Neural cell (in vitro differentiated cells): ENCODE measurements at regions not wholly inside any gene's neighbourhood (a gene's known extent, or its start where the extent isn't known, plus 50 kb on each side); places are given as distances from the start of the nearest gene placed in this dataset.
"Not testable (repeated sequence)": the region's sequence is repeated elsewhere in the genome, so short reads cannot be mapped to it uniquely, and the experiment has no call there.

Experiments used
- H2AFZ ChIP-seq: fragments of 200-600, 300-800 bp; sonication (generic), shearing (Covaris generic); 2 replicates; pipeline ENCODE4 v1.6.0; 2014; ENCODE audit warnings: low read depth, mild to moderate bottlenecking, antibody characterized with exemption, low read length, moderate library complexity
- H3F3A ChIP-seq: fragments of 200-600 bp; shearing (Covaris generic); 2 replicates; pipeline ENCODE4 v1.6.1; 2016; ENCODE audit warnings: mild to moderate bottlenecking, moderate library complexity, mixed read lengths, antibody characterized with exemption, low read length; ENCODE audit not compliant: insufficient read depth, poor library complexity, severe bottlenecking
- H3K27ac ChIP-seq: fragments of 200-600, 300-800 bp; sonication (generic), shearing (Covaris generic); 2 replicates; pipeline ENCODE4 v1.5.1; 2014; ENCODE audit warnings: mild to moderate bottlenecking, low read length, moderate library complexity
- H3K27me3 ChIP-seq: fragments of 300-800, 200-600 bp; sonication (generic), shearing (Covaris generic); 2 replicates; pipeline ENCODE4 v1.6.0; 2014; ENCODE audit warnings: mild to moderate bottlenecking, low read depth, low read length, moderate library complexity; ENCODE audit not compliant: insufficient read depth
- H3K36me3 ChIP-seq: fragments of 300-800, 200-600 bp; sonication (generic), shearing (Covaris generic); 2 replicates; pipeline ENCODE4 v1.5.1; 2014; ENCODE audit warnings: mild to moderate bottlenecking, antibody characterized with exemption, low read length, moderate library complexity; ENCODE audit not compliant: insufficient read depth
- H3K4me2 ChIP-seq: fragments of 300-800, 200-600 bp; sonication (generic), shearing (Covaris generic); 2 replicates; pipeline ENCODE4 v1.6.0; 2014; ENCODE audit warnings: mild to moderate bottlenecking, low read length
- H3K4me3 ChIP-seq: fragments of 300-800, 200-600 bp; sonication (generic), shearing (Covaris generic); 2 replicates; pipeline ENCODE4 v1.5.1; 2014; ENCODE audit warnings: mild to moderate bottlenecking, low read length, moderate library complexity
- H3K79me2 ChIP-seq: fragments of 200-600 bp; shearing (Covaris generic); replicated peaks from 2 replicates; pipeline ENCODE4 v1.6.0; 2014; ENCODE audit warnings: mild to moderate bottlenecking, low read length, moderate library complexity; ENCODE audit not compliant: insufficient read depth
- H3K9ac ChIP-seq: fragments of 300-800, 200-600 bp; sonication (generic), shearing (Covaris generic); 2 replicates; pipeline ENCODE4 v1.6.1; 2016; ENCODE audit warnings: mild to moderate bottlenecking, low read length, mixed read lengths
- H3K9me2 ChIP-seq: fragments of 200-600 bp; shearing (Covaris generic); 2 replicates; pipeline ENCODE4 v1.6.1; 2016; ENCODE audit warnings: mild to moderate bottlenecking, low read length, mixed read lengths; ENCODE audit not compliant: insufficient read depth
- H3K9me3 ChIP-seq: fragments of 200-600, 300-800 bp; sonication (generic), shearing (Covaris generic); 2 replicates; pipeline ENCODE4 v1.6.1; 2016; ENCODE audit warnings: mild to moderate bottlenecking, mixed run types, low read length, moderate library complexity, mixed read lengths
- H4K20me1 ChIP-seq: fragments of 200-600 bp; shearing (Covaris generic); 2 replicates; pipeline ENCODE4 v1.6.1; 2016; ENCODE audit warnings: mild to moderate bottlenecking, mixed run types; ENCODE audit not compliant: insufficient read depth
- CTCF ChIP-seq: fragments of 450-650 bp; IDR thresholded peaks from 2 replicates; pipeline ENCODE4 v1.5.1; 2014; ENCODE audit warnings: antibody characterized with exemption, mild to moderate bottlenecking, moderate library complexity; ENCODE audit not compliant: poor library complexity, severe bottlenecking
- EP300 ChIP-seq: fragments of 450-650 bp; conservative IDR thresholded peaks from 2 replicates; pipeline ENCODE4 v1.6.1; 2014; ENCODE audit warnings: antibody characterized with exemption, mild to moderate bottlenecking, moderate library complexity; ENCODE audit not compliant: poor library complexity, severe bottlenecking
- EZH2 ChIP-seq: fragments of 200-600, 300-800 bp; shearing (Covaris generic), sonication (generic); IDR thresholded peaks from 2 replicates; pipeline ENCODE4 v1.6.1; 2014; ENCODE audit warnings: antibody characterized with exemption, low read length, borderline replicate concordance, mild to moderate bottlenecking; ENCODE audit not compliant: insufficient read depth, poor library complexity, severe bottlenecking
- POLR2AphosphoS5 ChIP-seq: IDR thresholded peaks from 2 replicates; pipeline ENCODE4 v1.6.1; 2012
- RAD21 ChIP-seq: fragments of 450-650 bp; conservative IDR thresholded peaks from 2 replicates; pipeline ENCODE4 v1.6.1; 2014; ENCODE audit warnings: antibody characterized with exemption, mild to moderate bottlenecking, moderate library complexity
- REST ChIP-seq: IDR thresholded peaks from 2 replicates; pipeline ENCODE4 v1.6.1; 2012; ENCODE audit warnings: borderline replicate concordance
- SMC3 ChIP-seq: fragments of 450-650 bp; conservative IDR thresholded peaks from 2 replicates; pipeline ENCODE4 v1.6.1; 2014; ENCODE audit warnings: antibody characterized with exemption, mild to moderate bottlenecking, moderate library complexity; ENCODE audit not compliant: poor library complexity
- TAF1 ChIP-seq: IDR thresholded peaks from 2 replicates; pipeline ENCODE4 v1.6.1; 2012; ENCODE audit warnings: low read depth

DNA sequence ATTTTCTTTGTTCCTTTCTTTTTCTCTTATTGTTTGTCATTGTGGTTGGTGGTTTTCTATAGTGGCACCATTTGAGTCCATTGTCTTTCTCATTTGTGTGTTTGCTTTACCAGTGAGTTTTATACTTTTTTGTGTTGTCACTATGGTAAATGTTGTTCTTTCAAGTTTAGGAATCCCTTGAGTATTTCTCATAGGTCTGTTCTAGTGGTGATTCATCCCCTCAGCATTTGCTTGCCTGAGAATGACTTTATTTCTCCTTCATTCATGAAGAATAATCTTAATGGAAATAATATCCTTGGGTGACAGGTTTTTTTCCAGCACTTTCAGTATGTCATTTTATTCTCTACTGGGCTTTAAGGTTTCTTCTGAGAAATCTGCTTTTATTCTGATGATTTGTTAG is 209.2 kb upstream of the ASCC3 start:
- H4K20me1 ChIP-seq, result no peaks in the 10 kb centered on the region
- no peaks in the 10 kb centered on the region for H3K36me3 ChIP-seq
- H3K9ac ChIP-seq, result no peak overlapping the region
- H3K4me2 ChIP-seq, result no peak overlapping the region
- no peaks in the 10 kb centered on the region for H3K27me3 ChIP-seq
- no peak overlapping the region for H2AFZ ChIP-seq
- TF ChIP-seq SMC3 (no peak), EP300 (no peak)
- no peaks in the 10 kb centered on the region for H3K9me3 ChIP-seq
- H3F3A ChIP-seq, result no peaks in the 10 kb centered on the region
- no peaks in the 10 kb centered on the region for H3K79me2 ChIP-seq
- no peaks in the 10 kb centered on the region for H3K9me2 ChIP-seq
- H3K27ac ChIP-seq, result no peak overlapping the region
- no peak overlapping the region for H3K4me3 ChIP-seq

DNA sequence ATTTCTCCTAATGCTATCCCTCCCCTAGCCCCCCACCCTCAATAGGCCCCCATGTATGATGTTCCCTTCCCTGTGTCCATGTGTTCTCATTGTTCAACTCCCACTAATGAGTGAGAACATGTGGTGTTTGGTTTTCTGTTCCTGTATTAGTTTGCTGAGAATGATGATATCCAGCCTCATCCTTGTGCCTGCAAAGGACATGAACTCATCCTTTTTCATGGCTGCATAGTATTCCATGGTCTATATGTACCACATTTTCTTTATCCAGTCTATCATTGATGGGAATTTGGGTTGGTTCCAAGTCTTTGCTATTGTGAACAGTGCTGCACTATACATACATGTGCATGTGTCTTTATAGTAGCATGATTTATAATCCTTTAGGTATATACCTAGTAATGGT is 217.5 kb upstream of the ASCC3 start:
- not testable (repeated sequence) for H3K27ac ChIP-seq, H3K9ac ChIP-seq, H3K36me3 ChIP-seq, H2AFZ ChIP-seq, H3K4me3 ChIP-seq, H3K27me3 ChIP-seq, H4K20me1 ChIP-seq, H3K9me2 ChIP-seq, H3K4me2 ChIP-seq, H3F3A ChIP-seq, H3K9me3 ChIP-seq, H3K79me2 ChIP-seq

DNA sequence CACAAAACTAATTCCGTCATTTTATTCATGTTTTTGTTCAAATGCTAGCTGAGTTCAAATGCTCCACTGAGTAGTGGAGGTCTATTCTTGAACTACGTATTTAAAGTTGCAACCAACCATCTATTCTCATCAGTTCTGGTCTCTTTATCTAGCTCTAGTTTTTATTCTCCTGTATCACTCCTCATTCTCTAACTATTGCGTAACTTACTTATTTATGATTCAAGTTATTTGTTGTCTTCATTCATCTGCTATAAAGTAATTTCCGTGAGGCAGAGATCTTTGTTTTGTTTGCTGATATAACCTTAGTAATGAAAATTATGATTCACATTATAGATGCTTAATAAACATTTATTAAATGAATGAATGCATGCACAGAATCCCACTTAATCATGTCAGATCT is 221.6 kb upstream of the ASCC3 start:
- Histone ChIP-seq H3F3A (no peaks in the 10 kb centered on the region), H3K27me3 (no peaks in the 10 kb centered on the region), H4K20me1 (no peaks in the 10 kb centered on the region), H2AFZ (no peak overlapping the region), H3K9ac (no peak overlapping the region), H3K4me3 (no peak overlapping the region), H3K79me2 (no peaks in the 10 kb centered on the region), H3K9me3 (peaks cover 3% of the 10 kb centered on the region), H3K36me3 (no peaks in the 10 kb centered on the region), H3K27ac (no peak overlapping the region), H3K9me2 (no peaks in the 10 kb centered on the region), H3K4me2 (no peak overlapping the region)
- TF ChIP-seq REST (no peak), RAD21 (no peak), CTCF (no peak), POLR2AphosphoS5 (no peak), TAF1 (no peak), EP300 (no peak), EZH2 (no peak)
